SH-SY5Y (cell line): ENCODE measurements at regions not wholly inside any gene's neighbourhood (a gene's known extent, or its start where the extent isn't known, plus 50 kb on each side); places are given as distances from the start of the nearest gene placed in this dataset.

Experiments used
- GATA2 ChIP-seq: IDR thresholded peaks from 2 replicates; pipeline ENCODE4 v1.6.1; 2011; ENCODE audit warnings: mild to moderate bottlenecking, low read depth, low read length
- GATA3 ChIP-seq: IDR thresholded peaks from 2 replicates; pipeline ENCODE4 v1.6.1; 2011; ENCODE audit warnings: low read depth, mild to moderate bottlenecking, low read length, moderate library complexity

DNA sequence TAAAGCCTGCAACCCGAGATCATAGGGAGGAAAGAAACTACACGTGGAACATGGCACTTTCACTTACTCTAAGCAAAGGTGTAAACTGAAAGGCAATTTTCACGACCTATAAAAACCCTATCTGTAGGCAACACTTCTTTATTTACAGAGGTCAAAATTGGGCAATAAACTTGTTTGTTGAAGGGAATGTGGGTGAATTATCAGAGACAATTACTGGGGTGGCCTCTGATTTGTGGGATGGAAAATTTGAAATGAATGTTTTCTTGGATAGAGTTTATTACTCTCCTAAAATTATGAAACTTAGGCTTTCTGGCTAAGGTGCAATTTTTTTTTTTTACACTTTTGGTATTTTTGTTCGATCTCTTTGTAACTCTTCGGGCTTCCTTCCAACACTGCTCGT lies 734.1 kb upstream of the TENM3 start:
- TF ChIP-seq GATA3 (no peak), GATA2 (no peak)
